ENCODE measurements at regions not wholly inside any gene's neighbourhood (a gene's known extent, or its start where the extent isn't known, plus 50 kb on each side); places are given as distances from the start of the nearest gene placed in this dataset.

GRCh38 chr3:182257361-182257760 is 535.9 kb upstream of the ATP11B start:
- DNase-seq (ENCODE audit: low spot score), result no peak

DNA sequence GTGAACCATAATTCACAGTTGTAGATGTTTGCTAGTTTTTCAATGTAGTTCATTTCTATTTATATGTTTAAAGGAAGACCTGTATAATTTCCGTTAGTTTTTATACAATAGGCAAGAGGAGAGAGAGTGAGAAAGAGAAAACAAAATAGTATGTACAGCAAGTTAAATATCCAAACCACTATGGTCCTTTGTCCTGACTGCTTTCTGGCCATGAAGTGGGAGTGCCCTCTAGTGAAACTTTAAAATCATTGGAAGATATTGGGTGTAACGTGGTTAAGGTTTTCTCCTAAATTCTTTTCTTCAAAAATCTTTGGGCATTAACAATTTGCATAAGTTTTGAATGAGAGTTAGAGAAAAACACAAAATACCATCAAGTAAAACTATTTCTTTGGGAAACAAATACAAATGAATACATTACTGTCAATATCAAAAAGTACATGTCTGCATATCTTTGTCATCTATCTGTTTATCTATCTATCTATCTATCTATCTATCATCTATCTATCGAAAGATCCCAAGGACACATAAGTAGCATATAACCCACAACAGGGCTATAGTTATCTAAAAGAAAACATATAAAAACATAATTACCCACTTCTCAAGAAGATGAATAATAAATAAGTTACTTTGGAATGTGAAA is 534.6 kb upstream of the ATP11B start:
- TF ChIP-seq, protein P1, sequence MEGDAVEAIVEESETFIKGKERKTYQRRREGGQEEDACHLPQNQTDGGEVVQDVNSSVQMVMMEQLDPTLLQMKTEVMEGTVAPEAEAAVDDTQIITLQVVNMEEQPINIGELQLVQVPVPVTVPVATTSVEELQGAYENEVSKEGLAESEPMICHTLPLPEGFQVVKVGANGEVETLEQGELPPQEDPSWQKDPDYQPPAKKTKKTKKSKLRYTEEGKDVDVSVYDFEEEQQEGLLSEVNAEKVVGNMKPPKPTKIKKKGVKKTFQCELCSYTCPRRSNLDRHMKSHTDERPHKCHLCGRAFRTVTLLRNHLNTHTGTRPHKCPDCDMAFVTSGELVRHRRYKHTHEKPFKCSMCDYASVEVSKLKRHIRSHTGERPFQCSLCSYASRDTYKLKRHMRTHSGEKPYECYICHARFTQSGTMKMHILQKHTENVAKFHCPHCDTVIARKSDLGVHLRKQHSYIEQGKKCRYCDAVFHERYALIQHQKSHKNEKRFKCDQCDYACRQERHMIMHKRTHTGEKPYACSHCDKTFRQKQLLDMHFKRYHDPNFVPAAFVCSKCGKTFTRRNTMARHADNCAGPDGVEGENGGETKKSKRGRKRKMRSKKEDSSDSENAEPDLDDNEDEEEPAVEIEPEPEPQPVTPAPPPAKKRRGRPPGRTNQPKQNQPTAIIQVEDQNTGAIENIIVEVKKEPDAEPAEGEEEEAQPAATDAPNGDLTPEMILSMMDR (IDR thresholded peaks at IDR 0.05), result no peak
- ATAC-seq (ENCODE audit: low FRiP score), result no peak
- DNase-seq (ENCODE audit: low spot score), result no peak

More at GRCh38 chr3:182257361-182257760, 535.9 kb upstream of the ATP11B start:
- TF ChIP-seq, protein P1 (IDR thresholded peaks at IDR 0.05), result no peak
- ATAC-seq (ENCODE audit: low FRiP score), result no peak

GRCh38 chr3:182259579-182259978 is 533.7 kb upstream of the ATP11B start:
- TF ChIP-seq, protein P1 (IDR thresholded peaks at IDR 0.05), result no peak
- DNase-seq (ENCODE audit: low spot score) (no peak), ATAC-seq (ENCODE audit: low FRiP score) (no peak)

GRCh38 chr3:182261041-182261440 is 532.3 kb upstream of the ATP11B start:
- DNase-seq (ENCODE audit: low spot score), result no peak
- TF ChIP-seq, protein P1 (IDR thresholded peaks at IDR 0.05), result no peak
- no peak for ATAC-seq (ENCODE audit: low FRiP score)

GRCh38 chr3:182268711-182269110 is 524.6 kb upstream of the ATP11B start:
- no peak for ATAC-seq (ENCODE audit: low FRiP score)
- DNase-seq (ENCODE audit: low spot score), result no peak
- TF ChIP-seq, protein P1 (IDR thresholded peaks at IDR 0.05), result no peak

DNA sequence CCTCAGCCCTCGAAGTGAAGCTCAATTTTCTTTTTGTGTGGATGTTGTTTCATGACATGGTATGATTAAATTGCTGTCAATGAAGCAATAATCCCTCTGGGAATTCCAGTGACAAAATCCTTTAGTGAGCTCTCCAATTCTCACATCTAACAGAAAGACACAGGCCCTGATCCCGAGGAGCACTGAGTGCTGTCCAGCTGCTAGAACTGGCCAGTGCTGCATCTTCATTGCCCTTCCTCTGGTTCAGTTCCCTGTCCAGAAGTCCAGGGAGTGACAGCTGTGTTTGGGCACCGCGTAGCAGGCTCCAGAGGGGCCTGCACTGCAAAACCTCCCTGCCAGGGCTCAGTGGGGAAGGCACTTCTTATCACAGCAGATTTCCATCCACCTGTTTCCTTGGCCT is 516.8 kb upstream of the ATP11B start:
- TF ChIP-seq, protein P1 (IDR thresholded peaks at IDR 0.05), result no peak
- DNase-seq (ENCODE audit: low spot score) (no peak), ATAC-seq (ENCODE audit: low FRiP score) (no peak)

- TF ChIP-seq, protein P1 (IDR thresholded peaks at IDR 0.05), result no peak
- no peak for ATAC-seq (ENCODE audit: low FRiP score)
- no peak for DNase-seq (ENCODE audit: low spot score)
These were observed 508.5 kb upstream of the ATP11B start for GRCh38 chr3:182284793-182285192.
